Fibroblast of mammary gland (primary cell): ENCODE measurements at regions not wholly inside any gene's neighbourhood (a gene's known extent, or its start where the extent isn't known, plus 50 kb on each side); places are given as distances from the start of the nearest gene placed in this dataset.

Experiments
- DNase-seq: peaks from one replicate; pipeline ENCODE4 v3.0.0-alpha.2; 2010; ENCODE audit warnings: low read depth
- H3K4me3 ChIP-seq: 2 replicates; pipeline ENCODE4 v1.5.1; 2011; ENCODE audit warnings: low read depth, mild to moderate bottlenecking, low read length, moderate library complexity; ENCODE audit not compliant: control insufficient read depth
- CTCF ChIP-seq: conservative IDR thresholded peaks from 2 replicates; pipeline ENCODE4 v1.5.1; 2011; ENCODE audit warnings: low read depth, low read length, inconsistent platforms; ENCODE audit not compliant: control insufficient read depth, insufficient read depth

- DNase-seq = peak; percentile 53
- no peak for TF ChIP-seq CTCF
- H3K4me3 ChIP-seq = no peak overlapping the region
These were observed 479.4 kb upstream of the DCN start for GRCh38 chr12:91662021-91662420.

- TF ChIP-seq CTCF = no peak
- no peak overlapping the region for H3K4me3 ChIP-seq
These were observed 474.4 kb upstream of the DCN start for GRCh38 chr12:91657032-91657431.

GRCh38 chr12:91655966-91656365 is 473.3 kb upstream of the DCN start:
- no peak for TF ChIP-seq CTCF
- H3K4me3 ChIP-seq = no peak overlapping the region
- DNase-seq = no peak

More at GRCh38 chr12:91657032-91657431, 474.4 kb upstream of the DCN start:
- no peak for DNase-seq

- H3K4me3 ChIP-seq = no peak overlapping the region
- TF ChIP-seq CTCF = no peak
- DNase-seq = no peak
These were observed 471.5 kb upstream of the DCN start for GRCh38 chr12:91654087-91654486.

GRCh38 chr12:91651728-91652127 is 469.1 kb upstream of the DCN start:
- no peak for TF ChIP-seq CTCF
- DNase-seq = no peak
- H3K4me3 ChIP-seq = no peak overlapping the region

GRCh38 chr12:91643763-91644162 is 461.1 kb upstream of the DCN start:
- no peak overlapping the region for H3K4me3 ChIP-seq
- TF ChIP-seq CTCF = no peak
- DNase-seq = no peak

- TF ChIP-seq CTCF = no peak
- no peak for DNase-seq
- H3K4me3 ChIP-seq = no peak overlapping the region
These were observed 457.4 kb upstream of the DCN start for GRCh38 chr12:91640021-91640420.
